Suppressor macrophage treated with lipopolysaccharide for 1 hour (primary cell): ENCODE measurements at regions not wholly inside any gene's neighbourhood (a gene's known extent, or its start where the extent isn't known, plus 50 kb on each side); places are given as distances from the start of the nearest gene placed in this dataset.

ENCODE experiments used
- DNase-seq, 3 donors: peaks; one replicate each; pipeline ENCODE4 v3.0.0-alpha.2; 2020 to 2022

DNA sequence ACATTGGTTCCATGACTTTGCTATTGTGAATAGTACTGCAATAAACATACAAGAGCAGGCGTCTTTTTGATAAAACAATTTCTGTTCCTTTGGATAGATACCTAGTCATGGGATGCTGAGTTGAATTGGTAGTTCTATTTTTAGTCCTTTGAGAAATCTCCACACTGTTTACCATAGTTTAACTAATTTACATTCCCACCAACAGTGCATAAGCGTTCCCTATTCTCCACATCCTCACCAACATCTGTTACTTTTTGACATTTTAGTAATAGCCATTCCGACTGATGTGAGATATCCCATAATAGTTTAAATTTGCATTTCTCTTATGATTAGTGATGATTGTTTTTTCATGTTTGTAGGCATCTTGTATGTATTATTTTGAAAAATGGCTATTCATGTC is 707.0 kb downstream of the SORCS1 start:
- no peak for DNase-seq

- DNase-seq: no peak
These were observed 710.3 kb downstream of the SORCS1 start for GRCh38 chr10:106454233-106454632.

GRCh38 chr10:106450966-106451365 is 713.5 kb downstream of the SORCS1 start:
- no peak for DNase-seq

GRCh38 chr10:106446920-106447319 is 717.6 kb downstream of the SORCS1 start:
- DNase-seq: no peak

DNA sequence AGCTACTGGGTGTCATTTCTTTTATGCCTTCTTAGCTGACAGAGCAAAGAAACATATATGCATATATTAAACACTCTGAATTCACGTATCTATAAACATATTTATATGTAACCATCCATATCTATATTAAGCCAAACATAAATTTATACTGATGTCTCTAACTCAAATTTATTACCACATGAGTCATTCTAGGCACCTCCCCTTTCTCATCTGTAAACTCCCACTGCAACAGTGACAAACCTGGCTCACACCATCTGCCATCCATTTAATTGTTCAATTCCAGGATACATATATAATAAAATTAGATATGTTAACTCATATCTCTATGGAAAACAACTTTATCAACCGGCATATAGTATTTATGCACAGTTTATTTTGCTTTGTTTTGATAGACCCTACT is 722.3 kb downstream of the SORCS1 start:
- no peak for DNase-seq

DNA sequence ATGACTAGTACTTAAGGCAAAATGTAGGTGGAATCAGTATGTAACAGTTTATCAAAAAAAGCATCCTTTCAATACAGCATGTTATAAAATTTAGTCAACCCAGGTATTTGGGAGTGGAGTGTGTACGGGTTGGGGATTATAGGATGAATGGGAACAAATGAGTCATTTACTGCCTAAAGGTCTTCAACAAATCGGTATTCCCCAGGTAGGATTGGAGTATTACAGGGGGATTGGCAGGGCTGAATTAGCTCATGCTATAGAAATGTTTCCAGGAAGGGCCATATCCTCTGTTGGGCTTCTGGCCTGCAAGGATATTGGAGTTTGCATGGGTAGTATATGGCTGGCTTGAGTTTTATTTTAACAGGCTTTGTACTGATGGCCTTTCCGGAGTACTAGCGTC is 723.7 kb downstream of the SORCS1 start:
- no peak for DNase-seq

GRCh38 chr10:106440355-106440754 is 724.2 kb downstream of the SORCS1 start:
- DNase-seq: no peak

GRCh38 chr10:106439366-106439765 is 725.1 kb downstream of the SORCS1 start:
- no peak for DNase-seq

GRCh38 chr10:106438386-106438785 is 726.1 kb downstream of the SORCS1 start:
- no peak for DNase-seq

DNA sequence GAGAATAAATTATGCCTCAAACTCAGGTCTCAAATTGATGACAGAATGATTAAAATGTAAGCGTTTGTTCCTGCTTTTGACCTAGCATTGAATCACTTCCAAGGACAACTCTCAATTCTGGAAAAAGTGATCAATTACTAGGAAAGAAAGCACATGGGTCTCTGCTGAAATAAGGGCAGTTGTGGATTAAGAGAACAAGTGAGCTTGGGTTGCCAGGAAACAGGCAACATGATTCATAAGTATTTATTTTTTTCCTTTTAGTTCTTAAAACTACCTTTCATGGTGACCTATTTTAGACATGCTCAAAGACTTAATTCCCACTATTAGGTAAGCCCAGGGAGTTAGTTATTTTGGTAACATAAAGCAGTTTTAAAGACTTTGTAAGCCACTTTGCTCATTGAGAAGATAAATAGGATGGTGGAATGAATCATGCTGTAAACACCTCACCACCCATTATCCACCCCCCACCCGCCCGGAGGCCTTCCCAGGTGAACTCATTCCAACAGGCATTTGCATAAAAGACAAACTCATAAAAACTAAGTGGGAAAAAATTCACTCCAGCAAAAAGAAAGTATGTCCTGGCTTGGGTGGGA is 728.3 kb downstream of the SORCS1 start:
- no peak for DNase-seq

DNA sequence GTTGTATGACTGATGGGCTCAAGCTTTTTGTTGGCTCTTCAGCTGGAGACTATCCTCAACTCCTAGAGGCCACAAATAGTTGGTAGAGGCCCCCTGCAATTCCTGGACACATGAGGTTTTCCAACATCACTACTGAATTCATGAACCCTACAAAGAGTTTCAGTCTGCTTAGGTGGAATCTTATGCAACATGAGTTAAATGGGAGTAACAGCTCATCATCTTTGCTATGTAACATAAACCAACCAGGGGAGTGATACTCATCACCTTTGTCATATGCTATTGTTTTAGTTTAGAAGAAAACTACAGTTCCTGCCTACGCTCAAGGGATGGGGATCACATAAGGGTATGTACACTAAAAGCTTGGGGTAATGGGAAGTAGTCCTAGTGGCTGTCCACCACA is 729.4 kb downstream of the SORCS1 start:
- no peak for DNase-seq

DNA sequence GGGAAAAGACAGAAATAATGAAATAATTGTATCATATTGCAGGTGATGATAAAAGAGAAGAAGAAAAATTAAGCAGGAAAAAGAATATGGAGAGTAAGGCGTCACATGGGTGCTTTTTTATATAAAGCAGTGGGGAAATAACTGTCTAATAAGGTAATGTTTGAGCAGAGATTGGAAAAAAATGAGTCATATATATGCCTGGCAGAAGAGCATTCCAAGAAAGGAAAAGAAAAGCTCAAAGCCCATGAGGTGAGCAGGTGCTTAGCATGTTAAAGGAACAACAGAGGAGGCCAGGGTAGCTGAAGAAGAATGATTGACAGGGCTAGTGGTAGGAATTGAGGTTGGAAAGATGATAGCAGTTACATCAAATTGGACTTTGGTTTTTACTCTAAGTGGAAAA is 739.5 kb downstream of the SORCS1 start:
- no peak for DNase-seq

GRCh38 chr10:106424054-106424453 is 740.5 kb downstream of the SORCS1 start:
- no peak for DNase-seq

DNA sequence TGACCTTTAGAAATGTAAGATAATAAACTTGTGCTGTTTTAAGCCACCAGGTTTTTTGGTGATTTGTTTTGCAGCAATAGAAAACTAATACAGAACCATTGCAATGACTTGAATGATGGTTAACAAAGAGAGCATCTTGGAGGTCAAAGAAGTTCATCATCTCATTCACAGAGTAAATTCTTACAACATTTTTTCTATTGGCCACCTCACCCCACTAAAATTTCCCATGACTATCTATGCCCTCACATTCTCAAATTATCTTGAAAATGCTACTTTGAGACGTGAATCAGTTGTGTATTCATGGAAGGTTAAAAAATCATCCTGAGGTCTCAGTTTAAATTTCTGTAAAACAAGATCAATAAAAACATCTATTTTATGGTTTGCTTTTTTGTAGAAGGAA is 754.2 kb downstream of the SORCS1 start:
- DNase-seq: no peak

DNA sequence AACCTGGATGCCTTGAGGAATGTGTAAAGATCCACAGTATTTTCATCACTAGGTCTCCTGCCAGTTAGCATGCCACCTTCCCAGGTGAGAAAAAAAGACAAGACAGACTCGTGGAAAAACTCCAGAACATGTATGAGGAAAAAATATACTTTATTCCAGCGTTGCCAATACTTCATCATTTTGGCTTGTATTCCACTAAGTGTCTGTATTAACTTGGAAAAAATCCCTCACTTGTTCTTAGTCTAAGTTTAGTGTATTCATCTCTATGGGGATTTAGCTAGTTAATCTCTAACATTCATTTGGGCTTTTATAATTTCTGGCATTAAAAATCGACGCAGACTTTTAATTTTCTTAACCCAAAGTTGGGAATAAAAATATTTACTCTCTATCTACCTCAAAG is 759.4 kb downstream of the SORCS1 start:
- no peak for DNase-seq

GRCh38 chr10:106402458-106402857 is 762.0 kb downstream of the SORCS1 start:
- DNase-seq: no peak

DNA sequence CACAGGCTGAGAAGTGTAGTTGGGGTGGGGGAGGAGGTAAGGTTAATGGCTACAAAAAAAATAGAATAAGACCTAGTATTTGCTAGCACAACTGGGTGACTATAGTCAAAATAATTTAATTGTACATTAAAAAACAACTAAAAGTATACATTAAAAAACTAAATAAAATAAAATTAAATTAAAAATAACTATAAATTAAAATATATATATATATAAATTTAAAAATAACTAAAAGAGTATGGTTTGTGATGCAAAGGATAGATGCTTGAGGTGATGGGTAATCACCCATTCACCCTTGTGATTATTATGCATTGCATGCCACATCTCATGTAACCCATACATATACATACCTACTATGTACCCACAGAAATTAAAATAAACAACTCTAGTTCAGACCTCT is 762.5 kb downstream of the SORCS1 start:
- no peak for DNase-seq

DNA sequence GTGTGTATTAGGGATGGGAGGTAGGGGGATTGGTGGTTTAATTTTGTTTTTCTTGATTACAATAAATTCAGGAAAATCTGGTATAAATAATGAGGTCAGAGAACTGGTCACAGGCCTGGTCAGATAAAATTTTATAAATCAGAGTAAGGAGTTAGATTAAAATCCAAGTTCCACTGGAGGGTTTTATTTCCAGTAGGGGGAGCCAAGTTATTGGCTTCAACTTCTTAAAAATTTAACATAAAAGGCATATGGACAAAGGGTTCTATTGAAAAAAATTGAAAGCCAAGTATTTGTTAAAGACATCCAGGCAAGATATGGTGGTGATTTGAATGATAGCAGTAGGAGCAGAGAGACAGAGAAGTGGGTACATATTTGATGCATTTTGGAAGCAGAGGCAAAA is 763.3 kb downstream of the SORCS1 start:
- DNase-seq: no peak

DNA sequence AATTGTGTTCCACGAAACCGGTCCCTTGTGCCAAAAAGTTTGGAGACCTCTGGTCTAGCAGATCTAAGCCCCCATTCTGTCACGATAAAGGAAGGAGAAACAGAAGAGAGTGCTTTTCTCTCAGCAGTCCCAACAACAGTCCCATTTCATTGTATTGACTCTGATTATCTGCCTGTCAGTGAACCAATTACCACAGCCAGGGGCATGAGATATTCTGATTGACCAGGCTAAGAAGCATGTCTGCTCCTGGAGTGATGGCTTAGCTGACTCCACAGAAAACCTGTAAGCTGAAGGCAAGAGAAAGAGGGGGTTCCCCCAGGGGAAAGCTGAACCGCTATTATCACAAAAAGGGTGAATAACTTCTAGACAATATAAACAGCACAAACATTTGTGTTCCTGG is 765.4 kb downstream of the SORCS1 start:
- no peak for DNase-seq

- no peak for DNase-seq
These were observed 768.3 kb downstream of the SORCS1 start for GRCh38 chr10:106396192-106396591.

GRCh38 chr10:106395041-106395749 is 769.3 kb downstream of the SORCS1 start:
- no peak for DNase-seq

GRCh38 chr10:106392778-106393177 is 771.7 kb downstream of the SORCS1 start:
- DNase-seq: no peak

GRCh38 chr10:106387063-106387462 is 777.4 kb downstream of the SORCS1 start:
- no peak for DNase-seq

DNA sequence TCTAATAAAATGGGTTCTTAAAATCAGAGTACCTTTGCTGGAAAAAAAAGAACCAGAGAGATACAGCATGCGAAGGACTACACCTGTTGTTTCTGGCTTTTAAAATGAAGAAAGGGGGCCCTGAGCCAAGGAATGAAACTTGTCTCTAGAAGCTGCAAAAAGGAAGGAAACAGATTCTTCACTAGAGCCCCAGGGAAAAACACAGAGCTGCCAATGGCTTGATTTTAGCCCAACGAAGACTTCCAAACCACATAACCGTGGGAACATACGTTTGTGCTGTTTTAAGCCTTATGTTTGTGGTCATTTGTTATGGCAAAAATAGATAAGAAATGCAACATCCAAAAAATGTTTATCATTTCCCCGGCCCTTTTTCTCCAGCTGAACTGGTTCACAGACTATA is 780.0 kb downstream of the SORCS1 start:
- DNase-seq: no peak

DNA sequence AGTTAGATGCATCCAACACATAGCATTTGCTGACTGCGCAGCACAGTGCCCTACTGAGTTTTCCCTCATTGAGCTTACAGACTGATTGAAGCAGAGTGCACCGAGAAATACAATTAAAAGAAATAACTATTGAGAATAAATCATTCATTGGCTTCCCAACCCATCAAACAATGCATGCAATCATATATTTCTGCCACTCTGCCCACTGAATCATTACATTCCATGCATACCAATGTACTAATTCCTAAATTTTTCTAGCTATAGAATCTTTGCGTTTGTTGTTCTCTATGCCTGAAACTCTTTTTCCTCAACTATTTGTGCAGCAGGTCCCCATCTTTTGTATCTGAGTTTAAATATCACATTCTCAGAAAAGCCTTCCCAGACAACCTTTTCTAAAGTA is 783.8 kb downstream of the SORCS1 start:
- DNase-seq: no peak
